DOHH2 (cell line): ENCODE measurements at regions not wholly inside any gene's neighbourhood (a gene's known extent, or its start where the extent isn't known, plus 50 kb on each side); places are given as distances from the start of the nearest gene placed in this dataset.

Source experiments
- H3F3A ChIP-seq: fragments of 200-600 bp; sonication (generic), shearing (Covaris generic); 2 replicates; pipeline ENCODE4 v1.6.0; 2016; ENCODE audit warnings: antibody characterized with exemption, mild to moderate bottlenecking; ENCODE audit not compliant: control insufficient read depth, insufficient read depth
- H3K27ac ChIP-seq: fragments of 200-600 bp; sonication (generic); 2 replicates; pipeline ENCODE4 v1.5.1; 2014; ENCODE audit warnings: low read depth, mild to moderate bottlenecking, low read length, moderate library complexity
- H3K27me3 ChIP-seq: fragments of 200-600 bp; sonication (generic); 2 replicates; pipeline ENCODE4 v1.6.1; 2014; ENCODE audit warnings: mild to moderate bottlenecking, low read length, mixed read lengths; ENCODE audit not compliant: control insufficient read depth
- H3K36me3 ChIP-seq: fragments of 200-600 bp; sonication (generic); 2 replicates; pipeline ENCODE4 v1.6.1; 2014; ENCODE audit warnings: mild to moderate bottlenecking, low read length, moderate library complexity, mixed read lengths; ENCODE audit not compliant: control insufficient read depth
- H3K4me1 ChIP-seq: fragments of 200-600 bp; sonication (generic); 2 replicates; pipeline ENCODE4 v1.6.1; 2014; ENCODE audit warnings: mild to moderate bottlenecking, low read length, mixed read lengths; ENCODE audit not compliant: control insufficient read depth
- H3K4me2 ChIP-seq: fragments of 200-600 bp; sonication (generic); 2 replicates; pipeline ENCODE4 v1.6.0; 2014; ENCODE audit warnings: mild to moderate bottlenecking, low read length, moderate library complexity
- H3K4me3 ChIP-seq: fragments of 200-600 bp; sonication (generic); 2 replicates; pipeline ENCODE4 v1.5.1; 2014; ENCODE audit warnings: mild to moderate bottlenecking, low read length, mixed read lengths
- H3K79me2 ChIP-seq: fragments of 200-600 bp; sonication (generic); 2 replicates; pipeline ENCODE4 v1.6.1; 2014; ENCODE audit warnings: mild to moderate bottlenecking, low read length, mixed read lengths; ENCODE audit not compliant: control insufficient read depth
- H3K9me2 ChIP-seq: fragments of 200-600 bp; sonication (generic); replicated peaks from 2 replicates; pipeline ENCODE4 v1.6.1; 2014; ENCODE audit warnings: mild to moderate bottlenecking, low read length, mixed read lengths; ENCODE audit not compliant: control insufficient read depth
- H3K9me3 ChIP-seq: fragments of 200-600 bp; sonication (generic); 2 replicates; pipeline ENCODE4 v1.6.1; 2014; ENCODE audit warnings: antibody characterized with exemption, low read length, mixed read lengths; ENCODE audit not compliant: control insufficient read depth, insufficient read depth
- H4K20me1 ChIP-seq: fragments of 200-600 bp; sonication (generic); 2 replicates; pipeline ENCODE4 v1.6.0; 2014; ENCODE audit warnings: low read depth, mild to moderate bottlenecking, antibody characterized with exemption, low read length, moderate library complexity; ENCODE audit not compliant: control insufficient read depth, insufficient read depth
- CTCF ChIP-seq: fragments of 200-600 bp; sonication (generic); IDR thresholded peaks from one replicate; pipeline ENCODE4 v1.5.1; 2014; ENCODE audit warnings: antibody characterized with exemption, mild to moderate bottlenecking, low read depth, low read length; ENCODE audit not compliant: poor library complexity, severe bottlenecking
- EZH2phosphoT487 ChIP-seq: fragments of 200-600 bp; sonication (generic); IDR thresholded peaks from 2 replicates; pipeline ENCODE4 v1.6.1; 2017; ENCODE audit warnings: borderline replicate concordance, mild to moderate bottlenecking, antibody characterized with exemption, low read length, moderate library complexity, mixed read lengths

DNA sequence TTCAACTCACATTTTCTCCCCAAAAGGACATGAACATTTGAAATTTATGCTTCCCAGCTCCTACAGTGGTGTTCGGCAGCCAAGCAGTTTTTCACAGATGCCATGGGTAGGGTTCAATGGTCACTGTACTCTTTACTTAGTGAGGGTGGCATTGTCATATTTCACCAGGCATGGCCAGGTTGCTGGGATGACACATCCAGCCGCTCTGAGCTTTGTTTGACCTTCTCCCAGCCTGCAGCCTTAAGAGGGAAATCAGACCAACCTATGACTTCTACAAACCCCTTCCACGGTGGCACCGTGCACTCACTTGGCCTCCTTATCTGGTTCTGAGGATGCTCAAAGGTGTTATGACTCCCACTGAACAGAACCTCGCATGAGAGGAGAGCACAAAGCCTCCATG is 108.4 kb upstream of the SH3BP4 start:
- no peak overlapping the region for H3K27ac ChIP-seq
- H3K9me2 ChIP-seq, result no peaks in the 10 kb centered on the region
- no peaks in the 10 kb centered on the region for H3K27me3 ChIP-seq
- no peak overlapping the region for H3K4me2 ChIP-seq
- TF ChIP-seq CTCF (no peak), EZH2phosphoT487 (no peak)
- no peaks in the 10 kb centered on the region for H3K9me3 ChIP-seq
- no peaks in the 10 kb centered on the region for H3K4me1 ChIP-seq
- no peak overlapping the region for H3K4me3 ChIP-seq
- no peaks in the 10 kb centered on the region for H4K20me1 ChIP-seq
- no peaks in the 10 kb centered on the region for H3F3A ChIP-seq
- no peaks in the 10 kb centered on the region for H3K79me2 ChIP-seq
- no peaks in the 10 kb centered on the region for H3K36me3 ChIP-seq

GRCh38 chr2:234842753-234843152 is 109.1 kb upstream of the SH3BP4 start:
- H3K36me3 ChIP-seq, result no peaks in the 10 kb centered on the region

DNA sequence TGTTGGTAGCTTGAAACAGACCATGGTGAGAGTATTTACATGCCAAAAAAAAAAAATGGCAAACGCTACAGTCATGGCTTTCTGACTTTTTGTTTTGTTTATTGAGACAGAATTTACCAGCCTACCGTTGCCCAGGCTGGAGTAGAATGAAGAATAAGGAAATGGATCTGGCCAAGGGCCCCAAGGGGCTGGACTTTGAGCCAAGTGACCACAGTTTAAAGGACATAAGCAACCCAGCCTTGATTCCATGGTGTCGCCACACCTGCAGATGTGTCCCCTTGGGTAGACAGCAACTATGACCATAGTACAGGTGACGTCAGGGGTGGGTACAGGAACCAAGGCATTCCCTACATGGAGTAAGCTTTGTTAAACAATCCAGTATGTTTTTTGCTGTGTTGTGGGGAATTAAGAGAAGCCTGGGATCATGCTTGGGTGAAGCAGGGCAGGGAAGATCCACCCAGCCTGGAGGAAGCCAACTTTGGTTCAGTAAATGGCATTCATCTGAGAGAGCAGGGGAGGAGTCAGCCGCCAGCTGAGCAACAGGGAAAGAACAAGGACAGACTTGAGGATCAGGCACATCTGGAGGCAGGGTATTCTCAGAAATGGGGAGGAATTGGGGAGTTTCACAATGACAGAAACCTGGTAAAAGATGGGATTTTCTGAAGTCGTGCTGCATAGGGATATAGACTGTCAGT is 110.3 kb upstream of the SH3BP4 start:
- H3K27me3 ChIP-seq, result no peaks in the 10 kb centered on the region
- H3K79me2 ChIP-seq, result no peaks in the 10 kb centered on the region
- H3F3A ChIP-seq, result no peaks in the 10 kb centered on the region
- H4K20me1 ChIP-seq, result no peaks in the 10 kb centered on the region
- H3K9me2 ChIP-seq, result no peaks in the 10 kb centered on the region
- H3K4me2 ChIP-seq, result no peak overlapping the region
- no peak overlapping the region for H3K27ac ChIP-seq
- no peaks in the 10 kb centered on the region for H3K4me1 ChIP-seq
- TF ChIP-seq CTCF (no peak), EZH2phosphoT487 (no peak)
- no peaks in the 10 kb centered on the region for H3K9me3 ChIP-seq
- H3K4me3 ChIP-seq, result no peak overlapping the region
- H3K36me3 ChIP-seq, result no peaks in the 10 kb centered on the region

More at GRCh38 chr2:234842753-234843152, 109.1 kb upstream of the SH3BP4 start:
- Histone ChIP-seq H3K79me2 (no peaks in the 10 kb centered on the region), H3K27me3 (no peaks in the 10 kb centered on the region), H4K20me1 (no peaks in the 10 kb centered on the region), H3K27ac (no peak overlapping the region), H3K4me2 (no peak overlapping the region), H3F3A (no peaks in the 10 kb centered on the region), H3K4me1 (no peaks in the 10 kb centered on the region), H3K4me3 (no peak overlapping the region), H3K9me2 (no peaks in the 10 kb centered on the region), H3K9me3 (no peaks in the 10 kb centered on the region)
- TF ChIP-seq EZH2phosphoT487, result no peak
- no peak for TF ChIP-seq CTCF
